ENCODE measurements at regions not wholly inside any gene's neighbourhood (a gene's known extent, or its start where the extent isn't known, plus 50 kb on each side); places are given as distances from the start of the nearest gene placed in this dataset.

GRCh38 chr2:215505044-215505786 is 69.3 kb upstream of the FN1 start:
- DNase-seq (ENCODE audit: low read depth, low spot score): no peak

DNA sequence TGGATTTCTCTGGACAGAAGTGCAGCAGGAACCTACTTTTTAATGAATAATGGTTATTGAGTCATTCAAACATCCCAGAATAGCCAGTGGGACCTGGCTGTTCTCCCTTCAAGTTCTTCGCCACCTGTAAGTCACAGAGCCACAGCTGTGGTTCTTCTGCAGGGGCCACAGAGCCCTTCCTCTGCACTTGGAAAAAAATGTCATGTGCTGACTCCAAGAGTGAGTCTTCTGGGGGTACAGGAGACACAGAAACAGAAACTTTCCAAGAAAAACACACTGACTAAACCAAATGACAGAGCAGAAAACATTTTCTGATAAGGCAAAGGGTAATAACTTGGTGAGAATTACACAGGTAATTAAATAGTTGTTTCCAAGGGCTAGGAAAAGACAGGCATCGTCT is 68.7 kb upstream of the FN1 start:
- DNase-seq (ENCODE audit: low read depth, low spot score): no peak

DNA sequence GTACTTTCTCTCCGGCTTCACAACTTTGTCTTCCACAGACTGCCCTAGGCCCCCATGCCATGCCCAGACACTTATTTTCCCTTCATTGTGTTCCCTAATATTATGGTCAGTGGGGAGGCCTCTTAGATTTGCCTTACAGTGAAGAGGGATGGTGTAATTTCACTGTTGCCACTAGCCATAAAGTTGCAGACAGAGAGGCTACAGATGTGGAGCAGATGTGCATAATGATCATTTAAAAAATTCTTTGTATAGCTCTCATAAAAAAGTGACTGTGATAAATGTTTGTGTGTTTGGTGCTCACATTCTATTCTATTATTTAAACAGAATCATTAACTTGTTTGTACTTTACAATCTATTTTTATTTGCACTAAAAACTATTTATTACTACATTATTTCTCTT is 67.5 kb upstream of the FN1 start:
- DNase-seq (ENCODE audit: low read depth, low spot score): no peak

- DNase-seq (ENCODE audit: low read depth, low spot score): no peak
Observed at GRCh38 chr2:215500466-215500865, 64.6 kb upstream of the FN1 start.

DNA sequence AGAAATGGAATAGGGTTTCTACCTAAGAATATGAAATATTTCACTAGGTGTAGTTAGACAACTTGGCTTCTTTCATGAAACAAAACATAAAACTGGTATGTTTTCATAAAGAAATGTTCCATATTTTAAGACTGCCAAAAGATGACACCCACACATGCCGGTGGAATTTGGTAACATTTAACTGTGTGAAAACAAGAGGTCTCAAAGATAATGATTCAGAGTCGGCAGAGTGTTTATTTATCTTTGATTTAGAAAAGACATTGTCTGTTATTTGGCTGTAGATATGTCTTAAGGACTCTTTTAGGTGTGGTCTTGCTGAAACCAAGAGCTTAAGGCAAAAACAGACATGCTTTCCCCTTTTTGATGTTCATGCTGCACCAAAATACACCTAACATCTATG is 63.5 kb upstream of the FN1 start:
- DNase-seq (ENCODE audit: low read depth, low spot score): no peak

DNA sequence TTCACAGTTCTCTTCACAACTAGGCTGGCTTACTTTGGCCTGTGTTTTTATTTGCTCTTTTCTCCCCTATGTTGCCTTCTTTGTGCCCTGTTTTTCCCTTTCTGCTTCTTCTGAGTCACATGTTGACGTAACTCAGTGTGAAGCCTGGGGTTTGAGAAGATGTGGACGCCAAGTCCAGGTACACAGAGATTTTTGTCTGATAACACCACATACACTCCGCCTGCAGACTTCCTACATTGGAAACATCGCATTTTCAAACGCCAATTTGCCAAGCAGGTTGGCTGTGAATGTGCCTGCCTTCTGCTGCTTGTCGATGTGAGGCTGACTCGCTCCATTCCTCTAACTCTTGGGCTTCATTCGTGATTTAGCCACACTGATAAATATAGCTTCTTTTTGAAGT is 62.6 kb upstream of the FN1 start:
- no peak for DNase-seq (ENCODE audit: low read depth, low spot score)

DNA sequence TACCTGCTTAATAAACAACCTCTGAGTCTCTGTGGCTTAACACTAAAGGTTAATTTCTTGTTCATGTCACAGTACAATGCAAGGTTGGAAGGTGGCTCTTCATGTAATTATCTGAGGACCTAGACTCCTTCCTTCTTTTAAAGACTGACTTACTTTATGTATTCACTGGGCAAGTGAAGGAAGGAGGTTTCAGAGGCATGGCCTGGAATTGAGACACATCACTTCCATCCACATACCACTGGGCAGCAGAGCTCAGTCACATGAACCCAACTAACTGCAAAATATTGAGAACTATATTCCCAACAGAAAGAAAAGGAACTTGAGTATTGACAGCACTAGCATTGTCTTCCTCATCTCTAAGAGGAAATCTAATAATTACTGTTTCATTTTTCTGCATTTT is 57.5 kb upstream of the FN1 start:
- no peak for DNase-seq (ENCODE audit: low read depth, low spot score)

- DNase-seq (ENCODE audit: low read depth, low spot score): no peak
Observed at GRCh38 chr2:215489288-215489848, 53.5 kb upstream of the FN1 start.

DNA sequence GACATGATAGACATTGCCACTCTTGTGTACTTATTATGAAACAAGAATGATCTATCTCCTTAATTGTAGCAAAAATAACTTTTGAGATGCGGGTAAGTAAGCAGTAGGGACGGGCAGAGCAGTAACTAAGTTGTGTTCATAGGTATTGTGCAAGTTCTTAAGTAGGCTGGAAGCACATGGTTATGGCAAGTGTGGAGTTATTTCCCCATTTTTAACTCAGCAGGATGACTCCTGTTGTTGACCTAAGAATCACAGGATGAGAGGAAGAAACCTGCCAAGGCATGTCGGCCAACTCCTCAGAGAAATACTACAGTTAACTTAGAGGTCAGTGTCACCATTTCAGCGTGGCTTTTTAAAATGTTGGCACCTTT is 51.1 kb upstream of the FN1 start:
- DNase-seq (ENCODE audit: low read depth, low spot score): no peak

DNA sequence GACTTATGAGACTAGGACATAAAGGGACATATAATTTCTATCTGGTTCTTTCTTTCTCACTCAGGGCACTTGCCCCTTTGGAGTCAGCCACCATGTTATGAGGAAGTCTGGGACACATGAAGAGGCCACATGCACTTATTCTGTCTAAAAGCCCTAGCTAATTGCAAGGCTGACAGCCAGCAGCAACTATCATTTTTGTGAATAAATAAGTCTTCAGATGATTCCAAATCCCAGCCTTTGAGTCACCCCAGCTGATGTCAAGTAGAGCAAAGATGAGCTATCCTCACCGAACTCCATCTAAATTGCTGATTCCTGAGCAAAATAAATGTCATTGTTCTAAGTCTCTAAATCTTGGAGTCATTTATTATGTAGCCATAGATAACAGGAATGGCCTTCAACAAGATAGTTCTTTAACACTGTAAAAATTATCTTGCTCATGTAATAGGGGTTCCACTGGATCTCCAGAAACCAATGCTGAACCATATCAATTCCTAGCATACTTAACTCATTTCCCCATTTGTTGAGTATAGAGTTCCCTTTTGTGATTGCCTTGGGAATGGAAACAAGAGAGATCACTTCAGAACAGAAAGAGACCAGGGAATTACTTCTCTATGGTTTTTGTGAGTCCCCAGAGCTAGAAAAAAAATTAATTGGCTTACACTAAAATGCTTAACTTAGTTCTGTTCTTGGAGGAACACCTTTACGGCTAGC is 50.6 kb upstream of the FN1 start:
- no peak for DNase-seq (ENCODE audit: low read depth, low spot score)

Measured in activated CD4-positive, CD25-positive, alpha-beta regulatory T cell treated with anti-CD3 and anti-CD28 coated beads, Interleukin-2, amount 50 U/mL, for 16 hours (primary cell).